A673 (cell line): ENCODE measurements at regions not wholly inside any gene's neighbourhood (a gene's known extent, or its start where the extent isn't known, plus 50 kb on each side); places are given as distances from the start of the nearest gene placed in this dataset.

Source experiments
- CTCF ChIP-seq: fragments of 300-800, 200-600 bp; sonication (generic); conservative IDR thresholded peaks from 2 replicates; pipeline ENCODE4 v1.5.1; 2017; ENCODE audit warnings: low read depth, mild to moderate bottlenecking, antibody characterized with exemption, low read length, moderate library complexity, mixed read lengths
- EZH2 ChIP-seq: fragments of 200-600 bp; sonication (generic); IDR thresholded peaks from 2 replicates; pipeline ENCODE4 v1.6.1; 2017; ENCODE audit warnings: borderline replicate concordance, low read depth, mild to moderate bottlenecking, mixed read lengths, antibody characterized with exemption, low read length; ENCODE audit not compliant: poor library complexity, severe bottlenecking

- TF ChIP-seq CTCF = no peak
- TF ChIP-seq EZH2 = no peak
Observed at GRCh38 chr16:50964491-50964890, 186.6 kb downstream of the SALL1 start.
